MM.1S (cell line): ENCODE measurements at regions not wholly inside any gene's neighbourhood (a gene's known extent, or its start where the extent isn't known, plus 50 kb on each side); places are given as distances from the start of the nearest gene placed in this dataset.

ENCODE experiments used
- DNase-seq: peaks from one replicate; pipeline ENCODE4 v3.0.0-alpha.2; 2015
- H2AFZ ChIP-seq: fragments of 300-600 bp; sonication (generic); 2 replicates; pipeline ENCODE4 v1.6.0; 2016; ENCODE audit warnings: antibody characterized with exemption, low read length
- H3F3A ChIP-seq: fragments of 300-600 bp; sonication (generic); 2 replicates; pipeline ENCODE4 v1.6.1; 2016; ENCODE audit warnings: mild to moderate bottlenecking, antibody characterized with exemption, low read length, moderate library complexity, mixed read lengths; ENCODE audit not compliant: insufficient read depth
- H3K27ac ChIP-seq: fragments of 300-600 bp; sonication (generic); 2 replicates; pipeline ENCODE4 v1.5.1; 2016; ENCODE audit warnings: mild to moderate bottlenecking, low read length
- H3K27me3 ChIP-seq: fragments of 300-600 bp; sonication (generic); replicated peaks from 2 replicates; pipeline ENCODE4 v1.6.0; 2016; ENCODE audit warnings: low read length; ENCODE audit not compliant: insufficient read depth
- H3K36me3 ChIP-seq: fragments of 300-600 bp; sonication (generic); replicated peaks from 2 replicates; pipeline ENCODE4 v1.6.1; 2016; ENCODE audit warnings: mild to moderate bottlenecking, low read length, mixed read lengths; ENCODE audit not compliant: insufficient read depth
- H3K4me1 ChIP-seq: fragments of 300-600 bp; sonication (generic); 2 replicates; pipeline ENCODE4 v1.6.1; 2016; ENCODE audit warnings: low read length, mixed read lengths
- H3K4me2 ChIP-seq: fragments of 300-600 bp; sonication (generic); 2 replicates; pipeline ENCODE4 v1.6.0; 2016; ENCODE audit warnings: low read depth, low read length
- H3K4me3 ChIP-seq: fragments of 300-600 bp; sonication (generic); 2 replicates; pipeline ENCODE4 v1.5.1; 2016; ENCODE audit warnings: low read length, mixed read lengths
- H3K79me2 ChIP-seq: fragments of 300-600 bp; sonication (generic); 2 replicates; pipeline ENCODE4 v1.6.1; 2016; ENCODE audit warnings: mixed run types, low read length, mixed read lengths
- H3K9ac ChIP-seq: fragments of 300-600 bp; sonication (generic); 2 replicates; pipeline ENCODE4 v1.6.1; 2016; ENCODE audit warnings: low read length, mixed read lengths
- H3K9me2 ChIP-seq: fragments of 300-600 bp; sonication (generic); replicated peaks from 2 replicates; pipeline ENCODE4 v1.6.1; 2016; ENCODE audit warnings: mild to moderate bottlenecking, low read length, mixed read lengths; ENCODE audit not compliant: insufficient read depth
- H3K9me3 ChIP-seq: fragments of 300-600 bp; sonication (generic); replicated peaks from 2 replicates; pipeline ENCODE4 v1.6.1; 2016; ENCODE audit warnings: mild to moderate bottlenecking, low read length, mixed read lengths; ENCODE audit not compliant: insufficient read depth
- H4K20me1 ChIP-seq: fragments of 300-600 bp; sonication (generic); 2 replicates; pipeline ENCODE4 v1.6.1; 2016; ENCODE audit warnings: mild to moderate bottlenecking, low read length, moderate library complexity, mixed read lengths; ENCODE audit not compliant: insufficient read depth
- EZH2 ChIP-seq: fragments of 300-600 bp; sonication (generic); optimal IDR thresholded peaks from 2 replicates; pipeline ENCODE3; 2017; ENCODE audit warnings: low read depth, mild to moderate bottlenecking, antibody characterized with exemption, low read length, mixed read lengths
- EZH2phosphoT487 ChIP-seq: fragments of 300-600 bp; sonication (generic); IDR thresholded peaks from 2 replicates; pipeline ENCODE4 v1.6.1; 2018; ENCODE audit warnings: antibody characterized with exemption, low read length
- TF ChIP-seq, protein P1 (sequence below): fragments of 300-600 bp; sonication (generic); IDR thresholded peaks from 2 replicates; pipeline ENCODE4 v1.5.1; 2016; ENCODE audit warnings: antibody characterized with exemption, low read length, mixed read lengths

- Histone ChIP-seq H3K9me2 (no peaks in the 10 kb centered on the region), H3K27ac (no peak overlapping the region), H3K79me2 (no peaks in the 10 kb centered on the region), H4K20me1 (no peaks in the 10 kb centered on the region), H3K4me3 (no peak overlapping the region), H3K4me1 (peaks cover 10% of the 10 kb centered on the region; the same call in 1 of the 2 replicates), H3K9ac (no peak overlapping the region), H3K9me3 (no peaks in the 10 kb centered on the region), H2AFZ (no peak overlapping the region), H3F3A (no peaks in the 10 kb centered on the region), H3K27me3 (no peaks in the 10 kb centered on the region), H3K36me3 (no peaks in the 10 kb centered on the region), H3K4me2 (no peak overlapping the region)
- TF ChIP-seq, protein P1, sequence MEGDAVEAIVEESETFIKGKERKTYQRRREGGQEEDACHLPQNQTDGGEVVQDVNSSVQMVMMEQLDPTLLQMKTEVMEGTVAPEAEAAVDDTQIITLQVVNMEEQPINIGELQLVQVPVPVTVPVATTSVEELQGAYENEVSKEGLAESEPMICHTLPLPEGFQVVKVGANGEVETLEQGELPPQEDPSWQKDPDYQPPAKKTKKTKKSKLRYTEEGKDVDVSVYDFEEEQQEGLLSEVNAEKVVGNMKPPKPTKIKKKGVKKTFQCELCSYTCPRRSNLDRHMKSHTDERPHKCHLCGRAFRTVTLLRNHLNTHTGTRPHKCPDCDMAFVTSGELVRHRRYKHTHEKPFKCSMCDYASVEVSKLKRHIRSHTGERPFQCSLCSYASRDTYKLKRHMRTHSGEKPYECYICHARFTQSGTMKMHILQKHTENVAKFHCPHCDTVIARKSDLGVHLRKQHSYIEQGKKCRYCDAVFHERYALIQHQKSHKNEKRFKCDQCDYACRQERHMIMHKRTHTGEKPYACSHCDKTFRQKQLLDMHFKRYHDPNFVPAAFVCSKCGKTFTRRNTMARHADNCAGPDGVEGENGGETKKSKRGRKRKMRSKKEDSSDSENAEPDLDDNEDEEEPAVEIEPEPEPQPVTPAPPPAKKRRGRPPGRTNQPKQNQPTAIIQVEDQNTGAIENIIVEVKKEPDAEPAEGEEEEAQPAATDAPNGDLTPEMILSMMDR = no peak
- TF ChIP-seq EZH2phosphoT487 (no peak), EZH2 (no peak)
- DNase-seq = no peak
These were observed 211.7 kb upstream of the PTGFR start for GRCh38 chr1:78279051-78279450.

- Histone ChIP-seq H3K4me1 (peaks cover 10% of the 10 kb centered on the region; the same call in 1 of the 2 replicates), H3K9ac (no peak overlapping the region), H4K20me1 (no peaks in the 10 kb centered on the region), H3K9me2 (no peaks in the 10 kb centered on the region), H2AFZ (no peak overlapping the region), H3K4me3 (no peak overlapping the region), H3K4me2 (no peak overlapping the region), H3K79me2 (no peaks in the 10 kb centered on the region), H3K27me3 (no peaks in the 10 kb centered on the region), H3K36me3 (no peaks in the 10 kb centered on the region), H3F3A (no peaks in the 10 kb centered on the region), H3K9me3 (no peaks in the 10 kb centered on the region), H3K27ac (no peak overlapping the region)
- DNase-seq = no peak
- TF ChIP-seq EZH2phosphoT487 = no peak
- TF ChIP-seq, protein P1 = no peak
- TF ChIP-seq EZH2 = no peak
These were observed 210.1 kb upstream of the PTGFR start for GRCh38 chr1:78280626-78281025.

DNA sequence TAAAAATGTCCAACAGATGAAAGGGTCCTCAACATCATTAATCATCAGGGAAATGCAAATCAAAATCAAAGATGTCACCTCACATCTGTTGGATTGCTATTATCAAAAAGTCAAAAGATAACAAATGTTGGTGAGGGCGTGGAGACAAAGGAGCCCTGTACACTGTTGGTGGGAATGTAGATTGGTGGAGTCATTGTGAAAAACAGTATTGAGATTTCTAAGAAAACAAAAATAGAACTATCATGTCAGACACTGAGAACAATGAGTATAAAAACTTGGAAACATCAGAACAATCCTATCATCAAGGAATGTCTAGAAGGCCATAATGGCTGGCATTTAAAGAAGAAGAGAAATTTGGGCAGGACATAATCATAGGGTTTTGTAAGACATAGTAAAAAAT, 209.2 kb upstream of the PTGFR start:
- H3K27me3 ChIP-seq = no peaks in the 10 kb centered on the region
- TF ChIP-seq, protein P1 = no peak
- no peak for TF ChIP-seq EZH2
- TF ChIP-seq EZH2phosphoT487 = no peak
- H3K36me3 ChIP-seq = no peaks in the 10 kb centered on the region
- H3K9me2 ChIP-seq = no peaks in the 10 kb centered on the region
- H3K9me3 ChIP-seq = no peaks in the 10 kb centered on the region
- H4K20me1 ChIP-seq = no peaks in the 10 kb centered on the region
- no peak overlapping the region for H3K4me3 ChIP-seq
- no peak for DNase-seq
- no peaks in the 10 kb centered on the region for H3K79me2 ChIP-seq
- H3F3A ChIP-seq = no peaks in the 10 kb centered on the region
- H3K27ac ChIP-seq = no peak overlapping the region
- no peak overlapping the region for H2AFZ ChIP-seq
- H3K4me1 ChIP-seq = peaks cover 10% of the 10 kb centered on the region; the same call in 1 of the 2 replicates
- no peak overlapping the region for H3K4me2 ChIP-seq
- no peak overlapping the region for H3K9ac ChIP-seq

DNA sequence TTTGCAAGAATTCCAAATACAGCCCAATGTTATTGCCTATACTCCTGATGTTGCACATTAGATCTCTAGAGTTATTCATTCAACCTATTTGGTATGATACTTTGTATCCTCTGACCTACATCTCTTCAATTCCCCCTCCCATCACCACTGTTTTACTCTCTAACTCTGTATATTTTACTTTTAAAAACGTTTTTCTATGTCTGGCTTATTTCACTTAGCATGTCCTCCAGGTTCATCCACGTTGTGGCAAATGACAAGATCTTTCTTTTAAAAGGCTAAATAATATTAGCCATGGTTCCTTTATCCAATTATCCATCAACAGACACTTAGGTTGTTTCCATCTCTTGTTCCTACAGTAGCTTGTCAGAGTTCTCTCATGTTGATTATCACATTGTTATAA, 207.1 kb upstream of the PTGFR start:
- no peak overlapping the region for H3K27ac ChIP-seq
- H3K4me3 ChIP-seq = no peak overlapping the region
- no peaks in the 10 kb centered on the region for H3F3A ChIP-seq
- no peaks in the 10 kb centered on the region for H3K9me2 ChIP-seq
- H2AFZ ChIP-seq = no peak overlapping the region
- no peak overlapping the region for H3K4me2 ChIP-seq
- H3K36me3 ChIP-seq = no peaks in the 10 kb centered on the region
- no peak overlapping the region for H3K9ac ChIP-seq
- H3K79me2 ChIP-seq = no peaks in the 10 kb centered on the region
- no peaks in the 10 kb centered on the region for H3K9me3 ChIP-seq
- H3K4me1 ChIP-seq = no peaks in the 10 kb centered on the region
- DNase-seq = no peak
- H4K20me1 ChIP-seq = no peaks in the 10 kb centered on the region
- H3K27me3 ChIP-seq = no peaks in the 10 kb centered on the region
- TF ChIP-seq EZH2phosphoT487 = no peak
- no peak for TF ChIP-seq EZH2
- TF ChIP-seq, protein P1 = no peak
